Ishikawa (cell line): ENCODE measurements at regions not wholly inside any gene's neighbourhood (a gene's known extent, or its start where the extent isn't known, plus 50 kb on each side); places are given as distances from the start of the nearest gene placed in this dataset.

Source experiments
- CEBPB ChIP-seq: IDR thresholded peaks from 2 replicates; pipeline ENCODE4 v1.6.1; 2012
- CREB1 ChIP-seq: IDR thresholded peaks from 2 replicates; pipeline ENCODE4 v1.6.1; 2012; ENCODE audit warnings: low read depth
- EGR1 ChIP-seq: IDR thresholded peaks from 2 replicates; pipeline ENCODE4 v1.6.1; 2012
- EP300 ChIP-seq: IDR thresholded peaks from 2 replicates; pipeline ENCODE4 v1.6.1; 2012; ENCODE audit warnings: borderline replicate concordance
- FOXM1 ChIP-seq: IDR thresholded peaks from 2 replicates; pipeline ENCODE4 v1.6.1; 2012; ENCODE audit warnings: low read depth, borderline replicate concordance
- NFIC ChIP-seq: IDR thresholded peaks from 2 replicates; pipeline ENCODE4 v1.6.1; 2012
- RAD21 ChIP-seq: IDR thresholded peaks from 2 replicates; pipeline ENCODE4 v1.6.1; 2012; ENCODE audit warnings: low read depth
- TAF1 ChIP-seq: IDR thresholded peaks from 2 replicates; pipeline ENCODE4 v1.6.1; 2012; ENCODE audit warnings: low read depth, mild to moderate bottlenecking
- TCF12 ChIP-seq: IDR thresholded peaks from 2 replicates; pipeline ENCODE4 v1.6.1; 2012; ENCODE audit warnings: low read depth
- TEAD4 ChIP-seq: IDR thresholded peaks from 2 replicates; pipeline ENCODE4 v1.6.1; 2012
- YY1 ChIP-seq: IDR thresholded peaks from 2 replicates; pipeline ENCODE4 v1.6.1; 2012; ENCODE audit warnings: low read depth
- ZBTB7A ChIP-seq: IDR thresholded peaks from 2 replicates; pipeline ENCODE4 v1.6.1; 2012; ENCODE audit warnings: low read depth
- TF ChIP-seq, protein P1 (sequence below): IDR thresholded peaks from 2 replicates; pipeline ENCODE4 v1.6.1; 2012
- TF ChIP-seq, protein P2 (sequence below): IDR thresholded peaks from 2 replicates; pipeline ENCODE4 v1.6.1; 2012; ENCODE audit warnings: low read depth, mild to moderate bottlenecking
- TF ChIP-seq, protein P3 (sequence below): IDR thresholded peaks from 2 replicates; pipeline ENCODE4 v1.6.1; 2012

DNA sequence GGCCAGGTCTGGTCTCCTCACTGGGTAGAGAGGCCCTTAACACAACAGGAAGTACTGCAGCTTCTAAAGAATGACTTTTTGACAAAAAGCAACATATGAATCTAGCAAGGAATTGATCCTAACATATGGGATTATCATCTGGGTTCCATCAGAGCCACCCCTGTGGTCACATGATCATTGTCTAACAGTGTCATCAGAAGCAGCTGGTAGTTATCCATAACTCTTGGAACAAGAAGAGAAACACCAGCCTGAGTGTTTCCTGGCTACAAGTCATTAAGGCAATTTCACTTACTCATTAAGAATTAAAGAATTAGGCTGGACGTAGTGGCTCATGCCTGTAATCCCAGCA is 219.3 kb upstream of the ARID1B start:
- no peak for TF ChIP-seq EP300
- TF ChIP-seq, protein P1, sequence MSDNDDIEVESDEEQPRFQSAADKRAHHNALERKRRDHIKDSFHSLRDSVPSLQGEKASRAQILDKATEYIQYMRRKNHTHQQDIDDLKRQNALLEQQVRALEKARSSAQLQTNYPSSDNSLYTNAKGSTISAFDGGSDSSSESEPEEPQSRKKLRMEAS = no peak

DNA sequence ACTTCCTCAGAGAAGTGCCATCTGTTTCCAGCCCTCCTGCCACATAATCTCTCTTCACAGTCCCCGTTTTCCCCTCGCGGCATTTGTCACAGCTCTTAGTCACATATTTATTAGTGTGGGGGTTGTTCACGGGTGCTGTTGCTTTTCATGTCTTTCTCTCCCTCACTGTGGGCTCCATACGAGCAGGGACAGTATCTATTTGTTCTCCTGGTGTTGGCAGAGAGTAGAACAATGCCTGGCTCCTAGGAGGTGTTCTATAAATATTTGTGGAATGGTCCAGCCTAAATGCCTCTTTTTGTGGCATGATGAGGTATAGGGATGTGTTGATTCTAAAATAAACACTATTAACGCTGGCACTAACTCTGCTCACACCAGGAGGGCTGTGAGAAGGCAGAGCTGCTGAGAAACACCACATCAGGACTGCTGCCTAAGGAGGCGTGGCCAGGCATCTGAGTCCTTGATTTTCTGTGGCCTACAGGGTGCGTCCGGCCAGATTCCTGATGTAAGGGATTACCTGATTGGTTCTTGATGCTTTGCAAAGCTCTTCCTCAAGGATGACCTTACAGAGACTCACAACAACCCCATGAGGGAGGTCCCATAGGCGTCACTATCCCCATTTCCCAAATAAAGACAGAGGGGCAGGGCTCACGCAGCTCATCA is 219.8 kb upstream of the ARID1B start:
- TF ChIP-seq YY1 (no peak), TAF1 (no peak), FOXM1 (no peak), NFIC (no peak)

DNA sequence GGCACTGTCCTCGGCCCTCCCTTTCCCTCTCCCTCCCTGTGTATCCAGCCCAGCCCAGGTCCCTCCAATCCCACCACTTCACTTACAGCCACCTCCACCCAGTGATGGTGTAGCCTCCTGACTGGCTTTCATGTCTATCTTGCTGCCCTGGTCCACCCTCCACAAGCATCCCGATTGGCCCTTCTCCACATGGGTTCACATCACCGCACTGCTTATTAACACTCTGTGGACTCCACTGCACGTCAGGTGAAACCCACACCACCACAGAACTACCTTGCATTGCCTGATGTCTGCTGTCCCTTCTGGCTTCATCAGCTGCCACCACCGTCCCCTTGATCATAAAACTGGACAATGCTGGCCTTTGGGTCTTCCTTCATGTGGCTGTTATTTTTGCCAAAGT is 220.4 kb upstream of the ARID1B start:
- TF ChIP-seq TCF12 = no peak
- no peak for TF ChIP-seq EGR1
- TF ChIP-seq, protein P2, sequence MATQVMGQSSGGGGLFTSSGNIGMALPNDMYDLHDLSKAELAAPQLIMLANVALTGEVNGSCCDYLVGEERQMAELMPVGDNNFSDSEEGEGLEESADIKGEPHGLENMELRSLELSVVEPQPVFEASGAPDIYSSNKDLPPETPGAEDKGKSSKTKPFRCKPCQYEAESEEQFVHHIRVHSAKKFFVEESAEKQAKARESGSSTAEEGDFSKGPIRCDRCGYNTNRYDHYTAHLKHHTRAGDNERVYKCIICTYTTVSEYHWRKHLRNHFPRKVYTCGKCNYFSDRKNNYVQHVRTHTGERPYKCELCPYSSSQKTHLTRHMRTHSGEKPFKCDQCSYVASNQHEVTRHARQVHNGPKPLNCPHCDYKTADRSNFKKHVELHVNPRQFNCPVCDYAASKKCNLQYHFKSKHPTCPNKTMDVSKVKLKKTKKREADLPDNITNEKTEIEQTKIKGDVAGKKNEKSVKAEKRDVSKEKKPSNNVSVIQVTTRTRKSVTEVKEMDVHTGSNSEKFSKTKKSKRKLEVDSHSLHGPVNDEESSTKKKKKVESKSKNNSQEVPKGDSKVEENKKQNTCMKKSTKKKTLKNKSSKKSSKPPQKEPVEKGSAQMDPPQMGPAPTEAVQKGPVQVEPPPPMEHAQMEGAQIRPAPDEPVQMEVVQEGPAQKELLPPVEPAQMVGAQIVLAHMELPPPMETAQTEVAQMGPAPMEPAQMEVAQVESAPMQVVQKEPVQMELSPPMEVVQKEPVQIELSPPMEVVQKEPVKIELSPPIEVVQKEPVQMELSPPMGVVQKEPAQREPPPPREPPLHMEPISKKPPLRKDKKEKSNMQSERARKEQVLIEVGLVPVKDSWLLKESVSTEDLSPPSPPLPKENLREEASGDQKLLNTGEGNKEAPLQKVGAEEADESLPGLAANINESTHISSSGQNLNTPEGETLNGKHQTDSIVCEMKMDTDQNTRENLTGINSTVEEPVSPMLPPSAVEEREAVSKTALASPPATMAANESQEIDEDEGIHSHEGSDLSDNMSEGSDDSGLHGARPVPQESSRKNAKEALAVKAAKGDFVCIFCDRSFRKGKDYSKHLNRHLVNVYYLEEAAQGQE = no peak
- TF ChIP-seq YY1 = no peak
- TF ChIP-seq FOXM1 = no peak
- no peak for TF ChIP-seq TAF1
- no peak for TF ChIP-seq EP300
- TF ChIP-seq, protein P3, sequence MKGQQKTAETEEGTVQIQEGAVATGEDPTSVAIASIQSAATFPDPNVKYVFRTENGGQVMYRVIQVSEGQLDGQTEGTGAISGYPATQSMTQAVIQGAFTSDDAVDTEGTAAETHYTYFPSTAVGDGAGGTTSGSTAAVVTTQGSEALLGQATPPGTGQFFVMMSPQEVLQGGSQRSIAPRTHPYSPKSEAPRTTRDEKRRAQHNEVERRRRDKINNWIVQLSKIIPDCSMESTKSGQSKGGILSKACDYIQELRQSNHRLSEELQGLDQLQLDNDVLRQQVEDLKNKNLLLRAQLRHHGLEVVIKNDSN = no peak
- TF ChIP-seq ZBTB7A = no peak
- no peak for TF ChIP-seq CREB1
- no peak for TF ChIP-seq NFIC
- TF ChIP-seq CEBPB = no peak
- TF ChIP-seq, protein P1 = no peak
- no peak for TF ChIP-seq TEAD4
- TF ChIP-seq RAD21 = no peak

DNA sequence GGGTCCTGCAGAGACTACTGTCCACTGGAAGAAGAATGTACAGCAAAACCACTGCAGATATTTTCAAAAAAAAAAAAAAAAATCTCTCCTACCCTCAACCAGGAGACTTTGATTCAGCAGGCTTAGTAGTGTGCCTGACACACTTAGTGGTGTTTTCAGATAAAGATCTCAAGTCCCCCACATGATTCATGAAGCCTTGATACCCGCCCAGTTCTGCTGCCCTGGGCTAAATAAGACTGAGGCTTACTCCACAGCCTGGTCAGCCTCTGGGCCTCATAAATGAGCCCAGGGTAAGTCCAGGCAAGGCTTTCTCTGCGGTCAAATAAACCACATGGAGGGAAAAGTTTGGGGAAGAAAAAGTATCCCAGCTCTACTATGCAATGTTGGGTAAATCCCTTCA is 222.1 kb upstream of the ARID1B start:
- TF ChIP-seq EGR1 (no peak), ZBTB7A (no peak), RAD21 (no peak)

DNA sequence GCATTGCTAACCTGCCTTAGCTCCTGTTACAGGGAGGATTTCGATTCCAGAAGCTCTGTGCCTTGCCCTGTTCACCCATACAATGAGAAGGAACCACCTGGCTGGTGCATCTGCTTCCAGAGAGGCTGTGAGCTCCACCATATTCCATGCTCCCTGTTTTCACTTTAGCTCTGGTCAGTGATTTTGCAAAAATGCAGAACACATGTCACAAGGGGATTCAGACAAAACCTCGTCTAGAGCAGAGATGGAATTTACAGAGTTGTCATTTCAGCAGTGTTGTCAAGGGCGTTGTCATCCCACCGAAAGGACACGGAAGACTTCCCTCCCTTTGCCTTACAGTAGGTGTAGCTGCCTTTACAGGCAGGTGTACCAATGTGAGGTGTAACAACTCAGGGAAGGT is 223.0 kb upstream of the ARID1B start:
- TF ChIP-seq EGR1 = no peak
- TF ChIP-seq, protein P3 = no peak
- TF ChIP-seq RAD21 = no peak
- TF ChIP-seq CEBPB = no peak
- TF ChIP-seq, protein P2 = no peak
- TF ChIP-seq ZBTB7A = no peak
- TF ChIP-seq, protein P1 = no peak
- no peak for TF ChIP-seq TCF12
- TF ChIP-seq FOXM1 = no peak
- TF ChIP-seq YY1 = no peak
- no peak for TF ChIP-seq TAF1
- TF ChIP-seq EP300 = no peak
- TF ChIP-seq CREB1 = no peak
- TF ChIP-seq NFIC = no peak
- TF ChIP-seq TEAD4 = no peak

DNA sequence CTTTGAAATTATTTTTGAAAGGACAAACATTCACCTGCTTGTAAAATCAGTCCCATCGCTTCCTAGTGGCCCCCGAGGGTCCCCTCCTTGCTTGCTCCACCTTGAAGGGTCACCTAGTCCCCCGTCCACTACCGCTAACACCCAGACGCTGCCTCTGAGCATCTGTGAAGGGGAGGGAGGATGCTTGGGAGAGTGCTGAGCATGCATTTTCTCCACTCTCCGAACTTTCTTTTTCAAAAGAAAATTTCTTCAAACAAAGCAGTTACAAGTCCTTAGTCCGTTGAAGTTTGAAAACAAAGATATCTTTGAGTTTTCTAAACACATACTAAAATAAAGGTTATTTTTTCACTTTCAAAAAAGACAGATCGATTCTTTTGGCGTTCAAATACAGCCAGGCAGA is 224.3 kb upstream of the ARID1B start:
- TF ChIP-seq RAD21 (no peak), CREB1 (no peak), EP300 (no peak), FOXM1 (no peak), EGR1 (no peak), YY1 (no peak)

DNA sequence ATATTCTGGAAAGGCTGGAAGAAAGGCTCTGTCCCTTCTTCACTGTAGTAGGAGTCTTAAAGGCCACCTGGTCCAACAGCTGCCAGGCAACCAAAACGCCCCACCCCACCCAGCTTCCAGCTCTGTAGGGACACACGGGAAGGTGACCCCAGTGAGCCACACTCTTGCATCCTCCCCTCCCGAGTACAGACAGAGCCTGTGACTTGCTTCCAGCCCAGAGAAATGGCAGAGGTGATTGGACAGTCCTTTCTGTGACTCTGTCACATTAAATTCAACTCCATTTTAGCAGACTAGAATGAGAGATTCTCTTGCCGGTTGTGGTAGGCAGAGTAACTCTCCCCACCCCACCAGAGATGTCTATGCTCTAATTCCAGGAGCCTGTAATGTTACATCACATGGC is 226.2 kb upstream of the ARID1B start:
- no peak for TF ChIP-seq ZBTB7A
- TF ChIP-seq NFIC = no peak
- TF ChIP-seq, protein P2 = no peak
- TF ChIP-seq EGR1 = no peak
- no peak for TF ChIP-seq CEBPB
- TF ChIP-seq TAF1 = no peak
- TF ChIP-seq, protein P3 = no peak
- no peak for TF ChIP-seq TEAD4
- TF ChIP-seq EP300 = no peak
